ENCODE measurements at regions not wholly inside any gene's neighbourhood (a gene's known extent, or its start where the extent isn't known, plus 50 kb on each side); places are given as distances from the start of the nearest gene placed in this dataset.
"Not testable (repeated sequence)": the region's sequence is repeated elsewhere in the genome, so short reads cannot be mapped to it uniquely, and the experiment has no call there.

DNA sequence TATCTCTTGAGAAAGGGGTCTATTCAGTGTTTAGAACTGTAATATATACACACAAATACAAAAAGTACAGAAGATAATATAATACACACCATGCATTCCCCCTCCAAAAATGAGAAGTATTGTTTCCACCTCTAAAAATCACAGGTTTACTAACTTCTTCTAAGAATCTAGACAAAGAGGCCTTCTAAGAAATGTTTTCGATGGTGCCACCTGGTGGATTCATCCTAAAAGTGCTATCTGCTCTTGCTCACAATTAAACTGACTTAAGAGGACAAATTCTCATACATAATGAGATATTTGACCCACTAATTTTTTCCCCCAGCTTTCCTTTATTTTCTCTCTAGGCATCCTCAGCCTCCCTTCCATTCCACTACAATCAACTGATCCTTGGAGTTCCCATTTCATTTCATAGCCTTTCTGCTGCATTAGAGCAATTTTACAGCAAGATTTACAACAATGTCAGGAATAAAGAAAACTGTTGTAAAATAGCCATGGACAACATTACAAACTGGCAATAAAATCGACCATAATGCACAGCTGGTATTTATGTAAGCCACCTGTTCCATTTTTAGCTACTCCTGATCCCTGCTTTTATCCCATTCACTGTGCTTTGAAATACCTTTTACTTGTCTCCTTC, 124.6 kb downstream of the ARRDC4 start:
- no peak overlapping the region for H3K4me3 ChIP-seq
- DNase-seq (ENCODE audit: low spot score in 2 of 2): no peak
- H3K4me1 ChIP-seq: no peaks in the 10 kb centered on the region
- H3K36me3 ChIP-seq: no peaks in the 10 kb centered on the region
- intact Hi-C loops (cut with DNase I): loop anchor here (1.0 kb wide), 1 partner anchor 181 kb away; no protein-coding TSS in a partner anchor
- TF ChIP-seq, protein P1, sequence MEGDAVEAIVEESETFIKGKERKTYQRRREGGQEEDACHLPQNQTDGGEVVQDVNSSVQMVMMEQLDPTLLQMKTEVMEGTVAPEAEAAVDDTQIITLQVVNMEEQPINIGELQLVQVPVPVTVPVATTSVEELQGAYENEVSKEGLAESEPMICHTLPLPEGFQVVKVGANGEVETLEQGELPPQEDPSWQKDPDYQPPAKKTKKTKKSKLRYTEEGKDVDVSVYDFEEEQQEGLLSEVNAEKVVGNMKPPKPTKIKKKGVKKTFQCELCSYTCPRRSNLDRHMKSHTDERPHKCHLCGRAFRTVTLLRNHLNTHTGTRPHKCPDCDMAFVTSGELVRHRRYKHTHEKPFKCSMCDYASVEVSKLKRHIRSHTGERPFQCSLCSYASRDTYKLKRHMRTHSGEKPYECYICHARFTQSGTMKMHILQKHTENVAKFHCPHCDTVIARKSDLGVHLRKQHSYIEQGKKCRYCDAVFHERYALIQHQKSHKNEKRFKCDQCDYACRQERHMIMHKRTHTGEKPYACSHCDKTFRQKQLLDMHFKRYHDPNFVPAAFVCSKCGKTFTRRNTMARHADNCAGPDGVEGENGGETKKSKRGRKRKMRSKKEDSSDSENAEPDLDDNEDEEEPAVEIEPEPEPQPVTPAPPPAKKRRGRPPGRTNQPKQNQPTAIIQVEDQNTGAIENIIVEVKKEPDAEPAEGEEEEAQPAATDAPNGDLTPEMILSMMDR (IDR thresholded peaks at IDR 0.05): peak; percentile 37 to 58 (median 50)
- H3K27me3 ChIP-seq: no peaks in the 10 kb centered on the region
- H3K9me3 ChIP-seq: peaks cover 0 to 5% of the 10 kb centered on the region in 2 donors
- no peak overlapping the region for H3K27ac ChIP-seq

DNA sequence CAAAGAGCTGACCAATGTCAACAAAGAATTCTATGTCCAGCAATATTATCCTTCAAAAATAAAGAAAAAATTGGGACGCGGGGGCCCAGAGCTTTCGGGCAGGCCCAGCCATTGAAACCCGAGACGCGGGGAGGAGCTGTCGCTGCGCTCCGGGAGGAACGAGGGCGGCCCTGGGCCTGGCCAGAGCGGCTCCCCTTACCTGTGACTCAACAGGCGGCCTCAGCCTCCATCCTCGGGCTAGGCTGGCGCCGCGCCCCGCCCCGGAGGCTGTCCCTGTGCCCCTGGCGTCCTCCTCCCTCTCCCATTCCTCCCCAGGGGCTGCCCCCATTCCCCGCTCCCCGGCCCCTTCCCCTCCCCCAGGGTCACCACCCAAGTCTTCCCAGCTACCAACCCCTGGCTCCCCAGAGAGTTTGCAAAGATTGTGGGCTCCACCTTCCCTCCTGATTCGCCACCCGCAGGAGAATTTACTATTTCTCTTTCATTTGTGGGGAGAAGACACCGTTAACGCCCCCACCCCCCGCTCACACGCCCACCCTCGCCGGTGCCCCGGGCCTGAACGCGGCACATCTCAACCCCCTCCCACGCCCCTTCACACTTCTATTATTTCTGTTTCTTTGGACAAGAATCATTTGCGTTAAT, 127.9 kb downstream of the ARRDC4 start:
- H3K36me3 ChIP-seq; H3K27ac ChIP-seq; H3K4me3 ChIP-seq; H3K9me3 ChIP-seq; DNase-seq (ENCODE audit: low spot score in 2 of 2); intact Hi-C loops (cut with DNase I); H3K4me1 ChIP-seq; H3K27me3 ChIP-seq: not testable (repeated sequence)

DNA sequence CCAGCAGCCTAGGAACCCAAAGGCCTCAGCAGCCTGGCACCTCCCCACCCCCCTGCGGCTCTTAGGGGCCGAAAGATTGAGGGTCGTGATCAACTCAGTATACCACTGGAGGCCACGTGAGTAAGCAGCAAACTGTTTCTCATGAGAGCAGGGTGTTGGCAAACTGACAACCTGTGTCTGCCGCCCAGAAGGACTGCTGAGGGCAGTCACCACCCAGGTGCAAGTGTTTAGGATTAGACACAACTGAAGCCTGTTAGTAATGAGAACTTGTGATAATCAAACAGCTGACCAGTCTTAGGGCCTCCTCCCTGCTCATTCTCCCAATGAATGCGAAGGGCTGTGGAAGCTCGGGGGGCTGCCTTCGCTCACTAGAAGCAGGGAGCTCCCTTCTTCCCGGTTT, 128.8 kb downstream of the ARRDC4 start:
- H3K27me3 ChIP-seq; H3K4me1 ChIP-seq; DNase-seq (ENCODE audit: low spot score in 2 of 2); H3K4me3 ChIP-seq; H3K9me3 ChIP-seq; intact Hi-C loops (cut with DNase I); H3K36me3 ChIP-seq; H3K27ac ChIP-seq: not testable (repeated sequence)

DNA sequence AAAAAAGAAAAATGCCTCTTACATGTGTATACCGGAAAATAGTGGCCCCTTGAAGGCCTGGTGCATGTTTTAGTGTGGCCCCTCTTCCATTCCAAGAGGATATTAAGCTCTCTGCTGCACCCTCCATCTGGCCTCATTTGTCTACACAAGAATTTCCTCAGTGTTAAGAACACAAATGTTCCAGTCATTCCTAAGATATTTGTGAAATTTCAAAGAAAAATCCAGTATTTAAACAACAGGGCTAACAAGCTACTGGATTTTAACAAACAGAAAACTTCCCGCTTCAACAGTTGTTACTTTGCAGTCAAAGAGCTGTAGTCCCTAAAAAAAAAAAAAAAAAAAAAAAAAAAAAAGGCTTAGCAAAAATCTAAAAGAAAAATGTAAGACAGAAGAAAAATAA, 137.5 kb downstream of the ARRDC4 start:
- H3K9me3 ChIP-seq; DNase-seq (ENCODE audit: low spot score in 2 of 2); H3K36me3 ChIP-seq; H3K27ac ChIP-seq; intact Hi-C loops (cut with DNase I); H3K4me1 ChIP-seq; H3K4me3 ChIP-seq; H3K27me3 ChIP-seq: not testable (repeated sequence)

DNA sequence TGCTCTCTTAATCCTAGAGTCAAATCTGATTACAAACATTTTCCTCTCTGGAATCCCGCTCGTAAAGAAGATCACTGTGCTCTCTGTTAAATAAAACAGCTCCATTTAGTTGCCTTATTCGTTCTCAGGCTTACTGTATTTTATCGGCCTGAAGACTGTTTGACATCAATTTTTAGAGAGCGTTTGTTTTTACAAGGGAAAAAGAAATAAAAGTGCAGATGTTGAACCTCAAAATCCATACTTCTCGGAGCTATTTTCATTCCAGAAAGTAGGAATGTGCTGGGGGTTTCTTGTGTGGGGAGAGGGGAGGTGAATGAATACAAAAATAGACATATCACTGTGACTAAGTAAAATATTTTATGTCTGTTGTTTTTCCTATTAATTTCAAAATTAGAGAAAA, 140.1 kb downstream of the ARRDC4 start:
- H3K36me3 ChIP-seq; H3K27ac ChIP-seq; H3K4me3 ChIP-seq; H3K9me3 ChIP-seq; H3K4me1 ChIP-seq; DNase-seq (ENCODE audit: low spot score in 2 of 2); H3K27me3 ChIP-seq; intact Hi-C loops (cut with DNase I): not testable (repeated sequence)

DNA sequence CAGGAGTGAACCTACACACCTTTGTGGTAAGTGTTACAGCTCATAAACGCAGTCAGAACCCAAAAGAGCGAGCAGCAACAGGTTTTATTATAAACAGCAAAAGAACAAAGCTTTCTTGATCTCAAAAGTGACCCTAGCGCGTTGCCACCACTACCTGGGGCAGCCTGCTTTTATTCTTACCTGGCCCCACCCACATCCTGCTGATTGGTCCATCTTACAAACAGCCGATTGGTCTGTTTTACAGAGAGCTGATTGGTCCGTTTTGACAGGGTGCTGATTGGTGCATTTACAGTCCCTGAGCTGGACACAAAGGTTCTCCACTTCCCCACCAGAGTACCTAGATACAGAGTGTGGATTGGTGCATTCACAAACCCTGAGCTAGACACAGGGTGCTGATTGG, 143.1 kb downstream of the ARRDC4 start:
- no peak for DNase-seq (ENCODE audit: low spot score in 2 of 2)
- H3K27ac ChIP-seq: no peak overlapping the region
- TF ChIP-seq, protein P1 (IDR thresholded peaks at IDR 0.05): no peak
- no peaks in the 10 kb centered on the region for H3K36me3 ChIP-seq
- no peak overlapping the region for H3K4me3 ChIP-seq
- no peaks in the 10 kb centered on the region for H3K27me3 ChIP-seq
- no peaks in the 10 kb centered on the region for H3K4me1 ChIP-seq
- intact Hi-C loops (cut with DNase I): no loop called here
- no peaks in the 10 kb centered on the region for H3K9me3 ChIP-seq

DNA sequence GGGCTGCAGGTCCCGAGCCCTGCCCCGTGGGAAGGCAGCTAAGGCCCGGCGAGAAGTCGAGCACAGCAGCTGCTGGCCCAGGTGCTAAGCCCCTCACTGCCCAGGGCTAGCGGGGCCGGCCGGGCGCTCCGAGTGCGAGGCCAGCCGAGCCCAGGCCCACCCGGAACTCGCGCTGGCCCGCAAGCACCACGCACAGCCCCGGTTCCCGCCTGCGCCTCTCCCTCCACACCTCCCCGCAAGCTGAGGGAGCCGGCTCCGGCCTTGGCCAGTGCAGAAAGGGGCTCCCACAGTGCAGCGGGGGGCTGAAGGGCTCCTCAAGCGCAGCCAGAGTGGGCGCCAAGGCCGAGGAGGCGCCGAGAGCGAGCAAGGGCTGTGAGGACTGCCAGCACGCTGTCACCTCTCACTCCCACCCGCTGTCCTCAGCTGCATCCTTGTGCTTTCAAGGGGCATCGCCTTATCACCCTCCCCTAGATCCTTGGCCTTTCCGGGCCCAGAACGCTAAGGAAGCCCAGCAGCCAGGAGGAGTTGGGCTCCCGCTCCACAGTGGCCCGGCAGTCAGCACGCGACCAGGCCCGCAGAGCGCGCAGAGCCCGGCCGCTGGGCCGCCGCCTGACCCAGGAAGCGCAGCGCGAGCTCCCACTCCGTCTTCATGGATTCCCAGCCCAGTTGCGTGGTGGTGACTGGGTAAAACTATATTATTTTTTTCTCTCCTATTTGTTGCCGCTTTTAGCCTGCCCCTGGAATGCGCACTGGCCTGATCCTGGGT, 144.1 kb downstream of the ARRDC4 start:
- H3K4me1 ChIP-seq; DNase-seq (ENCODE audit: low spot score in 2 of 2); H3K4me3 ChIP-seq; intact Hi-C loops (cut with DNase I); H3K36me3 ChIP-seq; H3K27me3 ChIP-seq; H3K27ac ChIP-seq; H3K9me3 ChIP-seq: not testable (repeated sequence)

DNA sequence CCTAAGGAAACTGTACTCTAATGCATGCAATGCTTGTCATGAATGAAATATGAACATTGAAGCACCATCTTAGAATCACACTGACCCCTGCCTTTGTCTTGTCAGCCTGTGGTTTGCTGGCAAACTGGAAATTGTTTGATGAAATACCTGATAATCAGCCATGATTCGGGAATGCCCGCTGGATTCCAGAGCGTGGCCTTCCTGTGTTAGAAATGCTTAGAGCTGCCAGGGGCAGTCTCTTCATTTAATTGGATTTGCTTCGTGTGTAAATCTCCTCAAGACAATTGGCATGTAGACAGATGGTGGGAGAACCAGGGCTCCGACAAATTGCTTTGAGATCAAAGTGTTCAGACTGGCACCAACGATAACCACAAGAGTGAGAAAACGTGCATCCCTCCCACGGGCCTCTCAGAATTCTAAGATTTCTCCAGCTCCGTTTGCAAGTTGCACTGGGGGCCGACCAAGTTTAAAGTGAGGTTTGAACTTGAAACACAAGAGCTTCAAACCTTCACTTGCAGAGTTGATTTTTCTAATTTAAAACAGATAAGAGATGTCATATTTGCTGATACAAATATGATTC, 146.2 kb downstream of the ARRDC4 start:
- H3K4me3 ChIP-seq; H3K27me3 ChIP-seq; H3K4me1 ChIP-seq; DNase-seq (ENCODE audit: low spot score in 2 of 2); H3K36me3 ChIP-seq; H3K27ac ChIP-seq; intact Hi-C loops (cut with DNase I); H3K9me3 ChIP-seq: not testable (repeated sequence)

All from ascending aorta (tissue), 2 donors.